Esophagus squamous epithelium (tissue), 5 donors: ENCODE measurements at regions not wholly inside any gene's neighbourhood (a gene's known extent, or its start where the extent isn't known, plus 50 kb on each side); places are given as distances from the start of the nearest gene placed in this dataset.
"Not testable (repeated sequence)": the region's sequence is repeated elsewhere in the genome, so short reads cannot be mapped to it uniquely, and the experiment has no call there.

ENCODE experiments used
- DNase-seq: peaks from one replicate; lab custom pipeline; 2025; lab: John Stamatoyannopoulos, UW
- H3K27ac ChIP-seq, 4 donors: fragments of 200-600 bp; sonication (generic); one replicate each; pipeline ENCODE4 v1.5.1; 2016 to 2019; ENCODE audit warnings: mild to moderate bottlenecking in 1 of 4
- H3K27me3 ChIP-seq, 4 donors: fragments of 200-600 bp; sonication (generic); 1 replicate in 3 of 4; 2 replicates in 1 of 4; pipeline versions ENCODE4 v1.5.1 to v1.6.0; 2017 to 2021; ENCODE audit warnings: antibody characterized with exemption in 1 of 4
- H3K36me3 ChIP-seq, 3 donors: fragments of 200-600 bp; sonication (generic); one replicate each; pipeline ENCODE4 v1.5.1; 2016 to 2019
- H3K4me1 ChIP-seq, 3 donors: fragments of 200-600 bp; sonication (generic); one replicate each; pipeline ENCODE4 v1.5.1; 2017 to 2019
- H3K4me3 ChIP-seq, 4 donors: fragments of 200-600 bp; sonication (generic); 1 replicate in 3 of 4; 2 replicates in 1 of 4; pipeline ENCODE4 v1.5.1; 2016 to 2019; ENCODE audit warnings: mild to moderate bottlenecking in 2 of 4, moderate library complexity in 1 of 4
- H3K9me3 ChIP-seq, 3 donors: fragments of 200-600 bp; sonication (generic); one replicate each; pipeline ENCODE4 v1.5.1; 2016 to 2019
- CTCF ChIP-seq, 6 experiments: fragments of 450-650 bp in 4 of 6; fragments of 200-600 bp in 2 of 6; sonication (generic) in 2 of 6; IDR thresholded peaks; one replicate each; pipeline ENCODE4 v1.5.1; 2016 to 2019; ENCODE audit warnings: antibody characterized with exemption in 6 of 6, mild to moderate bottlenecking in 4 of 6, moderate library complexity in 4 of 6
- POLR2A ChIP-seq, 4 donors: fragments of 450-650 bp; IDR thresholded peaks; one replicate each; pipeline ENCODE4 v1.6.1; 2017; ENCODE audit warnings: antibody characterized with exemption in 4 of 4, mild to moderate bottlenecking in 4 of 4, moderate library complexity in 3 of 4
- WGBS, 2 donors: methylation state at CpG; one replicate each; pipeline ENCODE4 v1.1.5; 2018; 5-methylcytosine and 5-hydroxymethylcytosine counted together
- intact Hi-C: fragments of 100-400 bp; cut with DNase I; formaldehyde crosslinking; loops from one replicate; pipeline ENCODE4 v1.15.0; 2022
- donor health status: DM: yes; HTN: yes; CAD: no.

DNA sequence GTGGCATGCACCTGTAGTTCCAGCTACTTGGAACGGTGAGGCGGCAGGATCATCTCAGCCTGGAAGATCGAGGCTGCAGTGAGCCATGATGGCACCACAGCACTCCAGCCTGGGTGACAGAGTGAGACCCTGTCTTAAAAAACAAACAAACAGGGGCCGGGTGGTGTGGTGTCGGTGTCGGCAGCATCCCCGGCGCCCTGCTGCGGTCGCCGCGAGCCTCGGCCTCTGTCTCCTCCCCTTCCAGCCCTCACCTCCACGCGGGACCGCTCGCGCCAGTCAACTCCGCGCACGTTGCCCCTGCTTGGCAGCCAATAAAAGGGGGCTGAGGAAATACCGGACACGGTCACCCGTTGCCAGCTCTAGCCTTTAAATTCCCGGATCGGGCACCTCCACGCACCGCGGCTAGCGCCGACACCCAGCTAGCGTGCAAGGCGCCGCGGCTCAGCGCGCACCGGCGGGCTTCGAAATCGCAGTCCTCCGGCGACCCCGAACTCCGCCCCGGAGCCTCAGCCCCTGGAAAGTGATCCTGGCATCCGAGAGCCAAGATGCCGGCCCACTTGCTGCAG lies 204.7 kb downstream of the CDRT15L2 start:
- Histone ChIP-seq H3K4me1 (no peaks in the 10 kb centered on the region), H3K36me3 (no peaks in the 10 kb centered on the region), H3K27me3 (peaks cover 0 to 27% (median 2%) of the 10 kb centered on the region in 4 donors), H3K9me3 (no peaks in the 10 kb centered on the region), H3K4me3 (no peak overlapping the region), H3K27ac (no peak overlapping the region)
- intact Hi-C loops: no loop called here
- no peak for DNase-seq
- TF ChIP-seq CTCF (IDR thresholded peaks at IDR 0.05) (no peak), POLR2A (IDR thresholded peaks at IDR 0.05) (no peak)
- WGBS, 2 donors: 38 to 52% methylated on average over 23 to 33 of the region's 48 CpGs

DNA sequence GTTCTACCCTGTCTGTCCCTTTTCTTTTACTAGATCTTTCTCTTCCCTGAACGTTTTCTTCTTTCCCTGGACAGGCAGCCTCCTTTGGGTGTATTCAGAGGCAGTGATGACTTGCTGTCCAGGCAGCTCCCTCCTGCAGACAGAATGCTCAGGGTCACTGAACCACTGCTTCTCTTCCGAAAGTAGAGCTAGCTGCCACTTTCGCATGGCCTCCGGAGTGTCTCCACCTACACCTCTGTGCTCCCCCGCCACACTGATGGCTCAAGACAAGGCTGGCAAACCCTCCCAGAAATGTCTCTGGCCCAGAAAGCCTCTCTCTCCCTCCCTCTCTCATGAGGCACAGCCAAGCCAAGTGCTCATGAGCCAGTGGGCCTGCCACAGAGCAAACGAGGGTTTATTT lies 207.8 kb downstream of the CDRT15L2 start:
- no peaks in the 10 kb centered on the region for H3K9me3 ChIP-seq
- DNase-seq: no peak
- intact Hi-C loops: no loop called here
- H3K27ac ChIP-seq: no peak overlapping the region
- TF ChIP-seq POLR2A (IDR thresholded peaks at IDR 0.05): no peak
- no peak for TF ChIP-seq CTCF (IDR thresholded peaks at IDR 0.05)
- no peak overlapping the region for H3K4me3 ChIP-seq
- H3K27me3 ChIP-seq: peaks cover 0 to 22% (median 2%) of the 10 kb centered on the region in 4 donors
- H3K36me3 ChIP-seq: no peaks in the 10 kb centered on the region
- H3K4me1 ChIP-seq: no peaks in the 10 kb centered on the region
- 68 to 75% methylated on average over 3 to 6 of the region's 6 CpGs for WGBS, 2 donors

- H3K27ac ChIP-seq: no peak overlapping the region
- H3K27me3 ChIP-seq: peaks cover 0 to 7% (median 0%) of the 10 kb centered on the region in 4 donors
- intact Hi-C loops: no loop called here
- H3K36me3 ChIP-seq: no peaks in the 10 kb centered on the region
- DNase-seq: no peak
- 93 to 96% methylated on average over 5 of the region's 5 CpGs for WGBS, 2 donors
- no peak overlapping the region for H3K4me3 ChIP-seq
- TF ChIP-seq CTCF (IDR thresholded peaks at IDR 0.05): no peak
- no peak for TF ChIP-seq POLR2A (IDR thresholded peaks at IDR 0.05)
- H3K4me1 ChIP-seq: no peaks in the 10 kb centered on the region
- no peaks in the 10 kb centered on the region for H3K9me3 ChIP-seq
Observed at GRCh38 chr17:20791626-20792025, 212.1 kb downstream of the CDRT15L2 start.

GRCh38 chr17:20794532-20794931 lies 215.0 kb downstream of the CDRT15L2 start:
- H3K4me3 ChIP-seq, intact Hi-C loops, H3K9me3 ChIP-seq, DNase-seq, H3K4me1 ChIP-seq, H3K36me3 ChIP-seq, H3K27me3 ChIP-seq, H3K27ac ChIP-seq: not testable (repeated sequence)
- WGBS, 2 donors: 70 to 71% methylated on average over 6 of the region's 6 CpGs

DNA sequence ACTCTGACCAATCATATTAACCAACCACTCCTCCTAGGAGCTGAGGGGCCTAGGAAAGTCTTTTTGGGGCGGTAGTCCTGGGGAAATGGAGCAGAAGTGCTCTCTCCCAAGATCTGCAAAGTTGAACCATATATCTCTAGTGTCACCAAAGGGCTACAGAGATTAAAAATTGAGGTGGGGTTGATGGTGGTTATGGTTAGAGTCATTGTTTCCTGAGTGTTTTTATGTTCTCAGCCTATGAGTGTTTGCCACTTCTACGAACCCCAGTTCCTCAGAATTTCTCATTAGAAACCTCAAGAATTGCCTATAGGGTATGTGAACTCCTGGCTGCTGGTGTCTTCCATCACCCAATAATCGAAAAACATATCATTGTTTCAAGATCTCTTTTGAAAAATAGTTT lies 217.8 kb downstream of the CDRT15L2 start:
- Histone ChIP-seq H3K36me3 (no peaks in the 10 kb centered on the region), H3K27me3 (peaks cover 0 to 7% (median 0%) of the 10 kb centered on the region in 4 donors), H3K4me1 (no peaks in the 10 kb centered on the region), H3K4me3 (no peak overlapping the region), H3K27ac (no peak overlapping the region), H3K9me3 (no peaks in the 10 kb centered on the region)
- TF ChIP-seq POLR2A (IDR thresholded peaks at IDR 0.05) (no peak), CTCF (IDR thresholded peaks at IDR 0.05) (no peak)
- intact Hi-C loops: no loop called here
- WGBS, 2 donors: 71 to 73% methylated on average over 3 of the region's 3 CpGs
- DNase-seq: no peak

DNA sequence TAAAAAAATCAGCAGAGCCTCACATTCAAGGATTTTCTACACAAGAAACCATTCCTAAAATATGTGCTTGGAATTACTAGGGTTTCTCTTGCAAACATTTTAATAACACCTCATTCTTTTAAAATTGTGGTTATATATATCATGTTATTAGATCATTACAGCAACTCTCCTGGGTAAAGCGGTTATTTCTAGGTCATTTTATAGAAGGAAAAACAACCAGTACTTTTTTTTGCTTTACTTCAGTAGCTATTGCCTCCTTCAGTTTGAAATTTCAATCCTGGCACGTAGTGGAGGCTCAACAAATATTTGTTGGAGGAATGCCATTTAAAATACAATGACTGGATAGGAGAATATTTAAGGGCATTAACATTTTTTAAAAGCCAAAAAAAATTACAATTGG lies 220.6 kb downstream of the CDRT15L2 start:
- no peak overlapping the region for H3K4me3 ChIP-seq
- peaks cover 0 to 4% (median 0%) of the 10 kb centered on the region in 4 donors for H3K27me3 ChIP-seq
- no peaks in the 10 kb centered on the region for H3K36me3 ChIP-seq
- H3K4me1 ChIP-seq: no peaks in the 10 kb centered on the region
- intact Hi-C loops: no loop called here
- WGBS, 2 donors: 52 to 63% methylated on average over 2 of the region's 2 CpGs
- no peak overlapping the region for H3K27ac ChIP-seq
- TF ChIP-seq CTCF (IDR thresholded peaks at IDR 0.05): no peak
- no peak for TF ChIP-seq POLR2A (IDR thresholded peaks at IDR 0.05)
- no peak for DNase-seq
- H3K9me3 ChIP-seq: no peaks in the 10 kb centered on the region
